ENCODE measurements at regions not wholly inside any gene's neighbourhood (a gene's known extent, or its start where the extent isn't known, plus 50 kb on each side); places are given as distances from the start of the nearest gene placed in this dataset.

DNA sequence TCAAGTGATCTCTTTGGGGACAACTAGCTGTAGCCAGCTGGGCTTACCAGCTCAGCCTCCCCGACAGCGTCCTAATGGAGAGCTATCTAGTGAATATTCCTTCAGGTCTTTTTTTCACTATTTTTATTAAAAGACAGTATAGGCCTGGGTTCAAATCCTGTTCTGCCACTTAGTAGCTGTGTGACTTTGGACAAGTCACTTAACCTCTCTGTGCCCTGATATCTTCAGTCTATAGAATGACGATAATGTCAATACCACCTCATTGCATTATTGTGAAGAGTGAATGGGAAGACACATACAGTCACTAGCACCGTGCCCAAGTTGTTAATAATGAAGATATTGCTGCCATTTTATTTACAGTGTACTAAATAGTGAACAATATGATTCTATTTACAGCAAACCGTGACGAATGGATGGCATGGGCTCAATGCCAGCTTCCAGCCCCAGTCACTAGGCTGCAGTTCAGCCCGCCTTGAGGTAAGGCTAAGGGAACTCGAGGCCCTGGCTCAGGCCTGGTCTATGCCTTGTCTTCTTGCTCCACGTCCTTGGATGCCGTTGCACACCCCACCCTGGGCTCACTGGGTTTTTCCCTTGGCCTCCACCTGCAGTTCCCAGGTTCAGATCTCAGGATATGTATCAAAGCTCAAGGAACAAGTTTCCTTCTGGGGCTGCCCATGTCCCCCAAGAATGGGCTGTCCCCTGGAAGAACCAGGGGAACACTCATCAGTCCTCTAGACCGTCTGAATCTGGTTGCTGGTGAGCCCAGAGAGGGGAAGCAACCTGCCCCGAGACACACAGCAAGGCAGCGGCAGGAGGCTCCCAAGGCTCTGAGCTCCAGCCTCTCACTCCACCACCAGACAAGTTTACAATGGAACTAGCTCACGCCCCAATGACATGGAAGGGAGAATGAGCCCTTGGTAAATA is 95.4 kb upstream of the TNRC6C start:
- DNase-seq, result no peak

DNA sequence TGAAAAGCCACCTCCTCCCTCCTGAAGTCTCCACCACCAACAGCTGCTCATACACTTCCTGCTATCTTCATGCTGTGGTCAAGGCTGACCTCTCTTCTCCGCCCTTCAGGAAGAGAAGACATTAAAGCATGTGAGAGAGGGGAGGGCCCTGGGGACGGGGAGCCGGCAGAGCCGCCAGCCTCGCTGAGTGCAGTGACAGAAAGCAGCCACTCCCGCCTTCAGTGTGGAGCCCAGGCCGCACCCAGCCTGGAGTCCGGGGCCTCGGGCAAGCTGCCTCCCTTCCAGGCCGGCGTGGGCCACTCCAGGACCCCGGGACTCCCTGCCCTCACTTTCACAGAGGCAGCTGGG is 94.7 kb upstream of the TNRC6C start:
- no peak for DNase-seq

DNA sequence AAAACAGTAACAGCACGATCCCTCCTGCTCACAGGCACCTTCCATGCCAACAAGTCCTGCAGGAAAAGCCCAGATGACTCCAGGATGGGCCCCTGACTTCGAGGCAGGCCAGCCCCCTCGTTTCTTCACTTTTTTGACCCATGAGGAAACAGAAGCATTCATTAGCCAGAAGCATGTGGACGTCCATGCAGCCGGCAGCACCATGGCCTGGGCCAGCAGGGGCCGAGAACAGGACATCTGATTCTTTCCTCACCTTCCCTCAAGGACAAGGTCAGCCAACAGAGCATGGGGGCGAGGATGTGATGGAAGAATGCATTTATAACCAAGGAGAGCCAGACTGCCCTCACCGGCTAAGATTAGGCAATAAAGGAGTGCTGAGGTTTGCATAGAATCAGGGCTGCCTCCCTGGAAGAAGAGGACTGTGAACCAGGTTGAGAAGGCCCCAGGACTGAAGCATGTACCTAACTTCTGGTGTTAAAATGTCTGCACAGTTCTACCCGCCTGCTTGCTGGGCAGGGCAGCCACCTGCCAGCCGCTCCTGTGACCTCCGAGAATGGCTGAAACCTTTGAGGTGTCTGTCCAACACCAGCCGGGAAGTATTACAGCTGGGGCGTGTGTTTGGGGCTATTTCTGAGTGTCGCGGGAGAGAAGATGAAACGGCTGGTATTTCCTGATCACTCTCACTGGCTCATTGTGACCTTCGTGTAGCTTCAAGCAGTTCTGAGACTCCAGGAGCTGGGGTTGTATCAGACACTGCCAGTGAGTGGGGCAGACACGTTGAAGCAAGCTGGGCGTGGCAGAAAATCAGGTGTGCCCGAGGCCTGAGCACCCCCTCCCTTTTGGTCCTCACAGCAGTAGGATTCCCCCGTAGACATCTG is 94.0 kb upstream of the TNRC6C start:
- DNase-seq, result no peak

DNA sequence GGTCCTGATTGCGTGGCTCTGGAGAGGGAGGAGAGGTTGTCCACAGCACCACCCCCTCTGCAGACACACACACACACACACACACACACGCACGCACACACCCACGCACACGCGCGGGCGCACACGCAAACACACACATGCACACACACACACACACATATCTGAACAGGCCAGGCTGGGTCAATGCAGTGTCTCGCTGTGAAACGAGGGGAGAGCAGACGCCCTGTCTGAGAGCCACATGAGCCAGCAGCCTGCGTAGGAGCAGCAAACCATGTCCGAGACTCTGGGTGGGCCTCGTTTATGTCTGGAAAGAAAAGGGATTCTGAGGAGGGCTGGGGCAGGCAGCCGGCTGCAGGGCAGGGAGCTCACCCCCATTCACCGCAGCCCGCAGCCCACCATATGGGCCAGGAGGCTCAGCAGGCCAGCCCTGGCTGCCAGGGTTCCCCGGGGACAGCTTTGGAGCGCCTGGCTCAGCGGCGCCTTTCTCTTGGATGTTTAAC is 93.3 kb upstream of the TNRC6C start:
- DNase-seq, result no peak

DNA sequence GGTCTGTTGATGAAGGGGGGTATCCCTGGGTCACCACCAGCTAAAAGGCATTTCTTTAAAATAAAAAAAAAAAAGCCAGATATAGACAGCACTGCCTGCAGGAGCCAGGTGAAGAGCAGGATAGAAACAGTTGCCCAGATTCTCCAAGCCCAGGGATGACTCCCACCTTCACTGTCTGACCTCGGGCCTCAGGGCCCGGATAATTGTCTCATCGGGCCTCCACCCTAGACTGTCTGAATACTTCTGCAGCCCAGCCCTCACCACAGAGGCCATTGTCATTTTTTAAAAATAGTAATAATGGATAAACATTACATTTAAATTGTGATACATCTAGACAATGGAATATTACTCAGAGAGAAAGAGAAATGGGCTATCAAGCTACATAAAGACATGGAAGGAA is 92.8 kb upstream of the TNRC6C start:
- DNase-seq, result no peak

DNA sequence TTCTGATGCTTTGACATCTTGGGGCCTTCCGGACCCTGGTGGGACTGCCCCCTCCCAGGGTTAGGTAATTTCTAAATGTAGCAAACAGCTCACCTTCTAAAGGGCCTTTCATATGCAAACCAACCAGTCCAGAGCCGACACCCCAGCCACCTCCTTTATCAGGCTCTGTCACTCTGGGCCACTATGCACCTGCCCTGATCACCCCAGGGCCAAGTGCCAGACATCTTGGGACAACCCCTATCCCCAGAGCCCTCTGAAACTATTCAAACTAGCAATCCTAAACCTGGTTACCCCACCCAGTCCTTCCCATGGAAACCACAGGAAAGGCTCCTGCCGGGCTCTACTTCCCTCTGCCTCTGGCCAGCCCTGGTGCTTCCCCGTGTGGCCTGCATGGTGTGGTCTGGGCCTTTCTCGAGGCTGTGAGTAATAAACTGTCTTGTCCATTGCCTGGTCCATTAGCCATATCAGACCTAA is 91.2 kb upstream of the TNRC6C start:
- DNase-seq, result no peak

DNA sequence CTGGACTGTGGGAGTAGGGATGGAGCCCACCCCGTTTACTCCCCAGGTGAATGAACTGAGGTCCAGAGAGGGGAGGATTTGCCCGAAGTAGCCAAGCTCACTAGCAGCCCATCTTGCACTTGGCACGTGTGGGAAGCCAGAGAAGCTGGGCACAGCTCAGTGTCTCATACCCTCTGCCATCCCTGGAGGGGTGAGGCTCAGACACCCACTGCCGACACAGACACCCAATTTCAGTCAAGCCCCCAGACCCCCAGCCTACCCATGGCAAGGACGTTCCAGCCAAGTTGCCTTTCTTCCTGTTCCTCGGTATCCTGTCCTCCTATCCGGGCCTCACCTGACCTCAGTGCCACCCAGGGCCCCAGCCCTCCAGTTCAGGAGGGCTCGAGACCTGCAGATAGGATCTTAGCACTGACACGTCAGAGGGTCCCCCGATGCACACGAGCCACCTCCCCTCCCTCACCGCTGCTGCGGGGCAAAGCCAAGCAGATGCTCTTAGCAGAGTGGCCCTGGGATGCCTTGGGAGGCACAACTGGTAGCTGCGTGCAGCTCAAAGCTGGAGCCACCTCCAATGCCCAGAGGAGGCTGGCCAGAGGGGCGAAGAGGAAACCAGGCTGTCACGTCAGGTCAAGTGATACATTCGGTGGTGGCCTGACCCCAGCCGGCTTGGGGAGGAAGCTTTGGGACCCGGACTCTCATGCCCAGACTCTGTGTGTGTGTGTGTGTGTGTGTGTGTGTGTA is 90.4 kb upstream of the TNRC6C start:
- no peak for DNase-seq

DNA sequence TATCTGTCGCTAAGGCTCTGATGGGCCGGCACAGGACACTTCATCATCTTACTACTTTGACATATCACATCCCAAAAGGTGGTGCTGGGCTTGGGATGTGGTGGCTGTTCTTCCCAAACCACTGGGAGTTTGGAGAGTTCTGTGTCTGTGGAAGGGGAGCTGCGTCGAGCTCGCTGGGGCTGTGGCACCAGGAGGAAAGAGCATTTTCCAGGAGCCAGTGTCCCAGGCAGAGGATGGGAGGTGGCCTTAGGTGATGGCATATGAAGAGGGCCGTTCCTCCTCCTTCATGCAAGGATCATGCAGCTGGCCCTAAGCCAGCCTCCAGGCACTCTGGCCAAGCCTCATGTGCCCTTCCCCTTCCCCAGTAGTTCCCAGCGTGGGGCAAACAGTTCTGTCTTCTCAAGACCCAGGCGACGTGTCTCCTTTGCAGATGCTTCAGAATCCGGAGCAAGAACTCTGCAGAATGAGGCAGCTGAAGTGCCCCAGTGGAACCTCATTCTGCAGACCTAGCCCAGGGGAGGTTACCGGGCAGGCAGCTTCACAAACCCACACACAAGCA is 89.4 kb upstream of the TNRC6C start:
- DNase-seq, result no peak

DNA sequence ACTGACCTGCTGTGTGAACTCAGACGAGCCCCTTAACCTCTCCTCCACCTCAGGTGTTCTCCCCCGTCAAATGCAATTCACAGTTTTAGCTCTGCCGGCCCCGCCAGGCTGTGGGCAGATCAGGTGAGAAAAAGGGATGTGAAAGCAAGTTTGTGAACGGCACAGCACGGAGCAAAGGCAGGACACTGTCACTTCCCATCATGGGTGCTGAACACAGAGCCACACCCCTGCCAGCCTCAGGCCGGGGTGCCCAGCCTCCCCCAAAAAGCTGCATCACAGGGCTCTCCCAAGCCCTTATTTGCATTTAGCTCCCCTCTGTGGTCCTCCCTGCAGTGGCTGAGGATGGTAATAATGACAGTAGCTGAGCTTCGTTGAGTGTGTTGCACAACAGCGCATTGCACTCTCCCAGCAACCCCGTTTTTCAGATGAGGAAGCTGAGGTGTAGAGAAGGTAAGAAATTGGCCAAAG is 88.8 kb upstream of the TNRC6C start:
- DNase-seq, result no peak

DNA sequence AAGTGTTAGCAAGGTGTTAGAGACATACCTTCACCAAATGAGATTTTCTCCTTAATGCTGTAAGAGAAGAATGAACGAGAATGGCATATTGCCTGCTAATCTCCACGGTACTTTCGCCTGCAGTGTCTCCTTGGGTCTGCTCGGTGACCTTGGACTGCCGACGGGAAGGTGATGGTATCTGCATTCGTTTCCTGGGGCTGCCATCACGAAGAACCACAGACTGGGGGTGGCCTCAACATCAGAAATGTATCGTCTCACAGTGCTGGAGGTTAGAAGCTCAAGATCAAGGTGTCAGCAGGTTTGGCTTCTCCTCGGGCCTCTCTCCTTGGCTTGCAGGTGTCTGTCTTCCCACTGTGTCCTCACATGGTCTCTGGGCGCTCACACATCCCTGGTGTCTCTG is 86.3 kb upstream of the TNRC6C start:
- DNase-seq, result no peak

DNA sequence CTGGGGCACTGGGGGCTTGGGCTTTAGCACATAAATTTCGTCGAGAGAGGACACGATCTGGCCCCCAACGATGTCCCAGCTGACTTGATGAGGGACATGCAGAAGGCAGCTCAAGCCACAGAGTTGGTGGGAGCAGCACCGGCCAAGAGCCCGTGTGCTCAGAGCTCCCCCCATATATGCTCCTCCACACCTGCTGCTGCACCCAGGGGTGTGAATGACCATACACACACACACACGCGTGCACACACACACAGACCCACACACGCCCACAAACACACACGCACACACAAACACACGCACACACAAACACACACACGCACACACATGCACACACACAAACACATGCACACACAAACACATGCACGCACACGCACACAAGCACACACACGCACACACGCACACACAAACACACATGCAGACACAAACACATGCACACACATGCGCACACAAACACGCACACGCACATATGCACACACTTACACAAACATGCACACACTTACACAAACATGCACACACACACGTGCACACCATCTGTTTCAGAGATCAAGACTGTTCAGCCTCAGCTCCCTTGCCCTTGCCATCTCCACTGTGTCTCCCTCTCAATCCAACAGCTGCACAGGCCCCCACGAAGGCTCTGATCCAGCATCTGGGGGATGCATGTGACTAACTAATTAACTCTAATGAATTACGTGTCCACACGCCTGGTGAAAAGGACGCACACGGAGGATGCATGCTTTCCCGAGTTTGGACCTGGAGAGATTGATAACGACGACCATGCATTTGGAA is 85.6 kb upstream of the TNRC6C start:
- no peak for DNase-seq

DNA sequence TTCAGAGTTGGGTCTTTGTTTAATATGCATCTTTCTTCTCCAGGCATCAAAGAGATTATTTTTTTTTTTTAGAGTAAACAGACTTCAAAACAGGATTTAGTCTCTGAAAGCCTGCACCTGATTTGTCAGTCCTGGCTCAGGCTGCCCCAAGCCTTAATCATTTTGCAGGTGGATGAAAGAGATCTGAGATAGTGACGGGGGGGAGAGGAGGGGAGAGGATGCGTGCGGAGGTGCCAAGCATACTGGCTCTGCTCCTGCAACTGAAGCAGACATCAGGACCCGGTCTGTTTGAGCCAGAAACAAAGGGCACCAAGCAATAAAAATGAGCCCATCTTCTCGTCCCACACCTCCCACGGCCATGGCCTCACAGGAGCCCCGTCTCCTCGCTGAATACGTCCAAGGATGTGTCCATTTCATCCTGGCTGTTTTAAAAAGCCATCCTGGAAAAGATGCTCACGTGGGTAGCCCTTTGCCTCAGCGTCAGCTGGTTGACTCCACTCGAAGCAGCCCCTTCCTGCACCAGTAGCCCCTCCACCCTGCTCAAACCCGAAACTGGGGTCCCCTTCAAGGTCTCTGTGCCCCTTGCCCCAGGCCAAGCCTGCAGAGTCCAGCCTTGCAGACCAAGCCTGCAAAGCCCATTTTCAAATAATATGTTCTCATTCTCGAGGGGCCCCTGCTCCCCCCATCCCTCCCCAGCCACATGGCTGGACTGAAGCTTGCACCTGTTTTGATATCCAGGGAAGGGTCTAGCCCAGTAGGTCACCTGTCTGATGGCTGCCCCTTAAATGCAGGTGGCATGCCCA is 84.8 kb upstream of the TNRC6C start:
- DNase-seq, result no peak

DNA sequence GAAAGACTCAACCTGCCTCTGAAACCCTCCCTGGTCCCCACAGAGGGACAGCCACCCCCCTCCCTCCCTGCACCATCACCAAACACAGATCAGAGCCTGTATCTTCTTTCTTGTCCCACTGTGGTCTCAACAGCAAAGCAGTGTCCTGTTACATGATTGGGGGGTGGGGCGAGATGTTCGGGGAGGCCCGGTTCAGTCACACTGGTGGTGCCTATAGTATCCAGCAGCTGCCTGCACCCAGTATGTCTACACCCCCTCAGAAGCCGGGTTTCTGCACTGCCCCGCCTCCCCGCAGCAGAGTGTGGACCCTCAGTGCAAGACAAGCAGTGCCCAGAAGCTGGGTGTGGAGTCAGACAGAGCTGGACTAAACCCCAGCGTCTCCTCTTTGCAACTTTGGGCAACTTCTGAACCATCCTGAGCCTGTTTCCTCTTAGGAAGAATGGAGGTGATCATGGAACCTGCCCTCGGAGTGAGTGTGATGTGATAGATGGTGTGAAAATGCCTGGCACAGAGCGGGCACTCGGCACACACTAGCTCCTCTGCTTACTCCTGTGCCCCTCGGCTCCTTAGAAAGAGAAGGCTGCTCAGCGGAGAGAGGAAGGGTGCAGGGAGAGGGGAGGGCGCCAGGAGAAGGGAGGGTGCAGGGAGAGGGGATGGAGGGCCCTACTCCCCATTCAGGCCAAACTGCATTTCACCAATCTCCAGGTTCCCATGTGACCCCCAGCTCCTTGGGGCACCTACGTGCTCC is 84.0 kb upstream of the TNRC6C start:
- DNase-seq, result no peak

DNA sequence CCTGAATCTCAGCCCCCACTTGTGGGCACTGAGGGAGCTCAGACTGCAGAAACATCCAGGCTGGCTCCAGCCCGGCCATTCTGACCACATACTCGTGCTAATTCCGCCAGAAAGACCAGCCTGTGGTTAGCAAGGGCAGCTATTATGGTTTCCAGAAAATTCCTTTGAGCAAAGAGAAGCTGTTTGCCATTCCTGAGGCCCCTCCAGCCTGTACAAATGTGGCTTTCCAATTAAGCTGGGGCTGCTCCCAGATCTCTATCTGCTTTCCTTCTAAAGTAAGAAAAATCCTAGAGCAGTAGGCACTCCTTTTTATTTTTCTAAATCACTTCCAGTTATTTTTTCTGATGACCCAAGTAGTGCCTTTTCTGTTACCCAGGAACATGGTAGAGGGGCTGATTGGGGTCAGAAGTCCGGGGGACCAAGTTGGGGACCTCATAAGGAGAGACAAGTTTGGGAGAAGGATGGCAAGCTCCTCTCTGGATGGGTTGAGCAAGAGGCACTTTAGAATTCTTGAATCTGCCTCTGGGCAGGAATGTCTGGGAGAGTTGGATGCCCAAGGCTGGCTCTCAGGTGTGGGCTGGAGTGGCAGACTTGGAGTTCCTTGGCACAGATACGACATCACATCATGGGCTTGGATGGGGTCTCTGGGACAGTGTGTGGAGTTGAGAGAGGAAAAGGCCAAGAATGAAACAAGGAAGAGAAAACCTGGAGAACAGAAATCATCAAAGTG is 83.3 kb upstream of the TNRC6C start:
- no peak for DNase-seq

DNA sequence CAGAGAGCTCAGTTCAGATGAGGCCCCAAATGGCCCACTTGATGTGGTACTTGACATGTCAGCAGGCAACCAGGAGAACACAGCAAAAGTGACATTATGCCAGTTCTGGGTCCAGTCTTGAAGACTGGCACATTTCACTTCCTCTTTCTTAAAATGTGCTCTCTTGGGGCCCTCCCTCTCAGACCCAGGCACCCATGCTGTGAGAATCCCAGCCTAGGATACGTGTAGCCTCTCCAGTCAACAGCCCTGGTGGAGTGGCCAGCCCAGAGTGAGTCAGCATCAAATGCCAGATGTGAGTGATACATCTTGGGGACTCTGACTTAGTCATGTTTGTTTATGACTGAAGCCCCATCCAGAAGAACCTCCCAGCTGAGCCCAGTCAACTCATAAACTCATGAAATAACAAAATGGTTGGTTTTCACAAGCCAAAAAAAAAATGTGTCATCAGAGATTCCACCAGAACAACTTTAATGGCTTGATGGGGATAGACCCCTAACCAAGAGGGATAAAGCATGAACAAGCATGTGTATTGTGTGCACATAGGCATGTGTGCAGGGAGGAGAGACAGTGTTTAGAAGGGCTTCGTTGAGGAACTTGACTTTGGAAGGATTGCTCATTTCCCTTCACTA is 82.5 kb upstream of the TNRC6C start:
- no peak for DNase-seq

DNA sequence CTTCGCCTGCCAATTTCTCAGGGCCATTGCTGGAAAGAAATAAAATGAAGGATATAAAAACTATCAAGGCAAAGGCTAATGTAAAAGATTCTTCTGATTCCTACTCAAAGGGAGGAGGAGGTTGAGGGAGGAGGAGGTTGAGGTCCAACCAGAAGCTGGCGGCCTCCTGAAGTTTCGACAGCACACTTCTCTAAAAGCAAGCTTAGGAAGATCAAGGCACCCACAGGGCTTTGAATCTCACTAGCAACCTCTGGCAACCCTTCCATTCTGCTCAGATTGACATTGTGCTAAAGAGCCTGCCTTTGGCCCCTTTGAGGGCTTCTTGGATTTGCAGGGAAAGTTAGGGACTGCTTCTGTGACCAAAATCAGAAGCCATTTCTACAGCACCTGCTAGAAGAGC is 81.5 kb upstream of the TNRC6C start:
- DNase-seq, result no peak

DNA sequence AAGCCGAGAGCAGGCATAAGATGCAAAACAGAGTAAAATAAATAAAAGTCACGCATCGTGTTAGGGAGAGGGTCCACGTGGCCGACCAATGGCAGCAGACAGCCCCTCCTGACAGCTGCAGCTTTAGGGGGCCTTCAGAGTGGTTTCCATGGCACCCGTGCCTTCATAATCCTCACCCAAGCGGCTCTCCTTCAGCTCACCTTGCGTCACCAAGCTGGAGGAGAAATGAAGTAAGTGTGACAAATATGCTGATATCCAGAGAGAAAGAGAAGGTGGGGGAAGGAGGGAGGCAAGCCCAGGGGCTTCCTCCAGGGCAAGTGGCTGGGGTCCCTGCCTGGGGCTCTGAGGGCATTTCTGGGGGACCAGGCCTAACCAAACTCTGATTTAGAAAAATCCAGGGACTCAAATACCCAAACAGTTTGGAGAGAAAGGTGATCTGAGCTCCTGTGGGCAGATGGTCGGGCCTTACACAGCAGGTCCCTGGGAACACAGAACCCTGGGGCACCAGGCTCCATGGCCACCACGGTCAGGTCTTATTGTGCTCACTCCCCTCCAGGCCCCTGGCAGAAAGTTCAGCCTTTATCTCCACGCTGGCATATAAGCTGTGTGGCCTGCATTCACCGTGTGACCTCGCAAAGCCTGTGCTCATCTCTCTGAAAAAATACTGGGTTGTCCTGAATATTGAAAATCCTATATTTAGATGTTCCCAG is 80.7 kb upstream of the TNRC6C start:
- DNase-seq, result no peak
